CD4-positive, alpha-beta T cell (primary cell): ENCODE measurements at regions not wholly inside any gene's neighbourhood (a gene's known extent, or its start where the extent isn't known, plus 50 kb on each side); places are given as distances from the start of the nearest gene placed in this dataset.

ENCODE experiments used
- ATAC-seq: fragments of 200-7000 bp; cut with Tn5 transposase; one replicate; pipeline ENCODE4 v1.10.0; 2022; ENCODE audit warnings: mild to moderate bottlenecking; ENCODE audit not compliant: poor library complexity
- CTCF ChIA-PET: fragments of 350-600 bp; sonication (Branson Sonifier 250); formaldehyde crosslinking; loops from one replicate; lab custom pipeline; 2021; ENCODE audit warnings: antibody characterized with exemption, inconsistent platforms; lab: Charles Lee
- POLR2A ChIA-PET: fragments of 350-600 bp; sonication (Branson Sonifier 250); formaldehyde crosslinking; loops from one replicate; lab custom pipeline; 2021; ENCODE audit warnings: antibody characterized with exemption, inconsistent platforms; lab: Charles Lee
- DNase-seq, 14 experiments: peaks; one replicate each; pipeline ENCODE4 v3.0.0-alpha.2; 2013 to 2020; ENCODE audit warnings: mixed read lengths in 2 of 14
- H3K27ac ChIP-seq, 2 donors: one replicate each; pipeline versions ENCODE4 v1.5.1 to v1.7.0; 2013; ENCODE audit warnings: low read length in 2 of 2, low read depth in 1 of 2, mild to moderate bottlenecking in 1 of 2
- H3K27me3 ChIP-seq, 2 experiments: 1 replicate in 1 of 2; 2 replicates in 1 of 2; pipeline versions ENCODE4 v1.6.1 to v1.7.0; 2013; ENCODE audit warnings: low read length in 2 of 2, control low read depth in 1 of 2, mild to moderate bottlenecking in 1 of 2, moderate library complexity in 1 of 2; ENCODE audit not compliant: insufficient read depth in 2 of 2, control insufficient read depth in 1 of 2
- H3K36me3 ChIP-seq: one replicate; pipeline ENCODE4 v1.6.1; 2013; ENCODE audit warnings: low read length, control low read depth; ENCODE audit not compliant: insufficient read depth
- H3K4me1 ChIP-seq: one replicate; pipeline ENCODE4 v1.6.1; 2013; ENCODE audit warnings: low read length, control low read depth; ENCODE audit not compliant: insufficient read depth
- H3K4me3 ChIP-seq: one replicate; pipeline ENCODE4 v1.5.1; 2013; ENCODE audit warnings: mild to moderate bottlenecking, low read length, moderate library complexity
- H3K9me3 ChIP-seq, 2 experiments: 1 replicate in 1 of 2; 2 replicates in 1 of 2; pipeline versions ENCODE4 v1.6.1 to v1.7.0; 2013; ENCODE audit warnings: low read length in 2 of 2, mild to moderate bottlenecking in 2 of 2, control low read depth in 1 of 2, moderate library complexity in 1 of 2; ENCODE audit not compliant: control insufficient read depth in 1 of 2, insufficient read depth in 1 of 2
- H3K27ac Mint-ChIP-seq: one replicate; pipeline ENCODE4 v1.8.0; 2020; ENCODE audit warnings: mixed read lengths
- H3K27me3 Mint-ChIP-seq: one replicate; pipeline ENCODE4 v1.8.0; 2021; ENCODE audit warnings: mixed read lengths
- H3K36me3 Mint-ChIP-seq: one replicate; pipeline ENCODE4 v1.8.0; 2021; ENCODE audit warnings: low read depth, mixed read lengths
- H3K4me1 Mint-ChIP-seq: one replicate; pipeline ENCODE4 v1.8.0; 2021; ENCODE audit warnings: low read depth, mixed read lengths
- H3K4me3 Mint-ChIP-seq: one replicate; pipeline ENCODE4 v1.8.0; 2020; ENCODE audit warnings: mild to moderate bottlenecking, mixed read lengths
- H3K9me3 Mint-ChIP-seq: one replicate; pipeline ENCODE4 v1.8.0; 2020; ENCODE audit warnings: mixed read lengths
- intact Hi-C, 2 experiments: fragments of 100-400 bp; cut with DNase I in 1 of 2; cut with micrococcal nuclease in 1 of 2; formaldehyde crosslinking; loops; one replicate each; pipeline versions ENCODE4 v1.15.1 to v1.9.0; 2023 to 2025; cut with DNase I, micrococcal nuclease
- TF ChIP-seq, protein P1 (sequence below): fragments of 200-600 bp; IDR thresholded peaks from one replicate; pipeline ENCODE4 v1.8.0; 2022; ENCODE audit warnings: antibody characterized with exemption, mild to moderate bottlenecking

DNA sequence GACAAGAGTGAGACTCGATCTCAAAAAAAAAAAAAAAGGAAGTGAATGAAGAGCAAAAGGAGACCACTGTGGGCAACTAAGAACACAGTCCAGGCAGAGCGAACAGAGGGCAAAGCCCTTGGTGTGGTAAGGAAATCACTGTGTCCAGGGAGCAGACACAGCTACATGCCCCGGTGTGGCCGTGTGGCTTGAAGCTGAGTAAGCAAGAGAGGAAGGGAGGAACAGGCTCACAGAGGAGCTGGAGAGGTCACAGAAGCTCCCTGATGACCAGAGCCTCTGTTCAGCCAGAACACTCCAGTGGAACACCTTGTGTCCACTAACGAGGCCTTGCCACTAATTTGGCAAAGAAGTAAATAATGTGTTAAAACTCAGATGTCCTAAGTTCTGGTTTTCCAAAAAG is 60.6 kb upstream of the GATA2 start:
- H3K4me1 Mint-ChIP-seq, result peaks cover 5% of the 10 kb centered on the region

DNA sequence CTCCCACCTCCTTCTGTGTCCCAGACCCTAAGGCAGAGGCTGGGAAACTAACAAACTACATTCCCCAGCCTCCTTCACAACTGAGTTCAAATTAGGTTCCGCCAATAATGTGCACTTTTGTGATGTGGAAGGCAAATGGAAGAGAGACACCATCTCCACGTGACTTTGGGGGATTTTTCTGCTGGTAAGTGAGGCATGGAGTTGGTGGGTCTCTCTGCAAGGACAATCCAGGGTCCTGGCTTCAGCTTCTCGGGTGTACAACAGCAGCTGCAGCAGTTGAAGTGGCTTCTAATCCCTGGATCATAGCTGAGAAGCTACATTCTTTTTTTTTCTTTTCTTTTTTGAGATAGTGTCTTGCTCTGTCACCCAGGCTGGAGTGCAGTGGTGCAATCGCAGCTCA is 58.9 kb upstream of the GATA2 start:
- H3K9me3 ChIP-seq, result peaks cover 0 to under 1% of the 10 kb centered on the region in 2 experiments
- no peaks in the 10 kb centered on the region for H3K4me1 ChIP-seq
- Mint-ChIP-seq H3K9me3 (no peaks in the 10 kb centered on the region), H3K36me3 (no peaks in the 10 kb centered on the region), H3K27me3 (peaks cover 70% of the 10 kb centered on the region), H3K27ac (no peak overlapping the region), H3K4me3 (no peak overlapping the region), H3K4me1 (peaks cover 5% of the 10 kb centered on the region)
- peaks cover 21 to 39% of the 10 kb centered on the region in 2 experiments for H3K27me3 ChIP-seq
- no peak overlapping the region for H3K27ac ChIP-seq
- H3K4me3 ChIP-seq, result no peak overlapping the region
- ChIA-PET CTCF (interaction anchor here (0.6 kb wide), 1 partner anchor 697 kb away, joined by 3 read pairs; no protein-coding TSS in a partner anchor), POLR2A (no interaction called here)
- intact Hi-C loops, result no loop called here
- TF ChIP-seq, protein P1, sequence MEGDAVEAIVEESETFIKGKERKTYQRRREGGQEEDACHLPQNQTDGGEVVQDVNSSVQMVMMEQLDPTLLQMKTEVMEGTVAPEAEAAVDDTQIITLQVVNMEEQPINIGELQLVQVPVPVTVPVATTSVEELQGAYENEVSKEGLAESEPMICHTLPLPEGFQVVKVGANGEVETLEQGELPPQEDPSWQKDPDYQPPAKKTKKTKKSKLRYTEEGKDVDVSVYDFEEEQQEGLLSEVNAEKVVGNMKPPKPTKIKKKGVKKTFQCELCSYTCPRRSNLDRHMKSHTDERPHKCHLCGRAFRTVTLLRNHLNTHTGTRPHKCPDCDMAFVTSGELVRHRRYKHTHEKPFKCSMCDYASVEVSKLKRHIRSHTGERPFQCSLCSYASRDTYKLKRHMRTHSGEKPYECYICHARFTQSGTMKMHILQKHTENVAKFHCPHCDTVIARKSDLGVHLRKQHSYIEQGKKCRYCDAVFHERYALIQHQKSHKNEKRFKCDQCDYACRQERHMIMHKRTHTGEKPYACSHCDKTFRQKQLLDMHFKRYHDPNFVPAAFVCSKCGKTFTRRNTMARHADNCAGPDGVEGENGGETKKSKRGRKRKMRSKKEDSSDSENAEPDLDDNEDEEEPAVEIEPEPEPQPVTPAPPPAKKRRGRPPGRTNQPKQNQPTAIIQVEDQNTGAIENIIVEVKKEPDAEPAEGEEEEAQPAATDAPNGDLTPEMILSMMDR, result no peak
- H3K36me3 ChIP-seq, result no peaks in the 10 kb centered on the region
- DNase-seq (no peak), ATAC-seq (no peak)

More for the DNA sequence above, 60.6 kb upstream of the GATA2 start:
- peaks cover 0 to 4% of the 10 kb centered on the region in 2 experiments for H3K9me3 ChIP-seq
- ChIA-PET POLR2A (no interaction called here), CTCF (no interaction called here)
- intact Hi-C loops, result no loop called here
- H3K4me3 ChIP-seq, result no peak overlapping the region
- H3K4me1 ChIP-seq, result no peaks in the 10 kb centered on the region
- no peak overlapping the region for H3K27ac ChIP-seq
- H3K36me3 ChIP-seq, result no peaks in the 10 kb centered on the region
- Mint-ChIP-seq H3K27me3 (peaks cover 83% of the 10 kb centered on the region), H3K36me3 (no peaks in the 10 kb centered on the region), H3K9me3 (no peaks in the 10 kb centered on the region), H3K4me3 (no peak overlapping the region), H3K27ac (no peak overlapping the region)
- H3K27me3 ChIP-seq, result peaks cover 22 to 47% of the 10 kb centered on the region in 2 experiments
- TF ChIP-seq, protein P1, result no peak
- DNase-seq, result no peak
- ATAC-seq, result no peak

DNA sequence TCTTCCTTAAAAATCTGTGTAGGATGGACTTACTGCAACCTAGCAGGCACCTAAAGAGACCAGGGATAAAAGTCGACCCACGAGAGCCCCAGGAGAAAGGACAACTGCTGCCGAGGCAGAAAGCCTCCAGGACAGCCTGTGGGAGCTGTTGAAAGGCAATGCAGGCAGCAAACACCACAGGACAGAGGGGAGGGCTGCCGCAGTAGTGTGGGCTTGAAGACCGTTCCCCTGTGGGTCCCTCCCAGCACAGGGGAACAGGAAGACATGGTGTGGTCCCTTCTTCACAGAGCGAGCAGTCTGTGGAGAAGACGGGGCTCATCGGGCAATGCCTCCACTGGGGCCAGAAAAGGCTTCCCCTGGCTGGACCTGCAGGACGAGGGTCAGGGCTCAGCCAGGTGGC is 58.5 kb upstream of the GATA2 start:
- H3K9me3 ChIP-seq, result no peaks in the 10 kb centered on the region
- Mint-ChIP-seq H3K4me3 (no peak overlapping the region), H3K4me1 (peaks cover 5% of the 10 kb centered on the region), H3K9me3 (no peaks in the 10 kb centered on the region), H3K27ac (no peak overlapping the region), H3K36me3 (no peaks in the 10 kb centered on the region), H3K27me3 (peaks cover 66% of the 10 kb centered on the region)
- H3K4me3 ChIP-seq, result no peak overlapping the region
- no peaks in the 10 kb centered on the region for H3K4me1 ChIP-seq
- ChIA-PET CTCF (interaction anchor here (0.6 kb wide), 1 partner anchor 697 kb away, joined by 3 read pairs; no protein-coding TSS in a partner anchor), POLR2A (no interaction called here)
- intact Hi-C loops, result no loop called here
- H3K27me3 ChIP-seq, result peaks cover 20 to 35% of the 10 kb centered on the region in 2 experiments
- ATAC-seq (no peak), DNase-seq (no peak)
- TF ChIP-seq, protein P1, result no peak
- H3K36me3 ChIP-seq, result no peaks in the 10 kb centered on the region
- H3K27ac ChIP-seq, result no peak overlapping the region
